Erythroblast (primary cell): ENCODE measurements at regions not wholly inside any gene's neighbourhood (a gene's known extent, or its start where the extent isn't known, plus 50 kb on each side); places are given as distances from the start of the nearest gene placed in this dataset.

Experiments used
- DNase-seq, 2 experiments: peaks; one replicate each; lab custom pipeline; 2025; lab: John Stamatoyannopoulos, UW
- GATA1 ChIP-seq: IDR thresholded peaks from 2 replicates; pipeline ENCODE4 v1.6.1; 2011; ENCODE audit warnings: low read depth, mild to moderate bottlenecking, control low read depth, low read length, moderate library complexity
- POLR2A ChIP-seq: IDR thresholded peaks from 2 replicates; pipeline ENCODE4 v1.6.1; 2011; ENCODE audit warnings: mild to moderate bottlenecking, low read length

- TF ChIP-seq POLR2A = no peak
- no peak for TF ChIP-seq GATA1
- DNase-seq = no peak
Measured at GRCh38 chr18:73768043-73768442, 379.6 kb downstream of the FBXO15 start.

DNA sequence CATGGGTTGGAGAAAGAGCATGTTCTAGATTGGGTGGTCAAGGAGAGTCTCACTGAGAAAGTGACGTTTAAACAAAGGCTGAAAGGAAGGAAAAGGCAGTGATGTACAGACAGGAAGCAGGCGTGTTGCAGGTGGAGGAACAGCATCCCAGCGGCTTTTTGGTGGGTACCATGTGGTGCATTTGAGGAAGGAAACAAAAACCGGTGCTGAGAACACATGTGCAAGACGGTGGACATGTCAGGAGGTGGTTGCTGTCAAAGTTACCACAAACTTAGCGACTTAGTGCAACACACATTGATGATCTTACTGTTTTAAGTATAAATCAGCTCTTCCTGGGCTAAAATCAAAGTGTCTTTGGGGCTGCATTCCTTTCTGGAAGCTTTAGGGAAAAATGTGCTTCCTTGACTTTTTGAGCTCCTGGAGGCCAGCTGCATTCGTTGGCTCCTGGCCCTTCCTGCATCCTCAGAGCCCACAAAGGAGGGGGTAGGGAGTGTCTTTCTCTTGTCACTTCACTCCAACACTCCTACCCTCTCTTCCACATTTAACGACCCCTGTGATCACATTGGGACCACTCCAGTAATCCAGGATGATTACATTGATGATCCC is 380.6 kb downstream of the FBXO15 start:
- TF ChIP-seq POLR2A (no peak), GATA1 (no peak)
- DNase-seq = no peak

GRCh38 chr18:73758446-73758845 is 389.2 kb downstream of the FBXO15 start:
- DNase-seq = no peak
- TF ChIP-seq GATA1 = no peak
- no peak for TF ChIP-seq POLR2A

DNA sequence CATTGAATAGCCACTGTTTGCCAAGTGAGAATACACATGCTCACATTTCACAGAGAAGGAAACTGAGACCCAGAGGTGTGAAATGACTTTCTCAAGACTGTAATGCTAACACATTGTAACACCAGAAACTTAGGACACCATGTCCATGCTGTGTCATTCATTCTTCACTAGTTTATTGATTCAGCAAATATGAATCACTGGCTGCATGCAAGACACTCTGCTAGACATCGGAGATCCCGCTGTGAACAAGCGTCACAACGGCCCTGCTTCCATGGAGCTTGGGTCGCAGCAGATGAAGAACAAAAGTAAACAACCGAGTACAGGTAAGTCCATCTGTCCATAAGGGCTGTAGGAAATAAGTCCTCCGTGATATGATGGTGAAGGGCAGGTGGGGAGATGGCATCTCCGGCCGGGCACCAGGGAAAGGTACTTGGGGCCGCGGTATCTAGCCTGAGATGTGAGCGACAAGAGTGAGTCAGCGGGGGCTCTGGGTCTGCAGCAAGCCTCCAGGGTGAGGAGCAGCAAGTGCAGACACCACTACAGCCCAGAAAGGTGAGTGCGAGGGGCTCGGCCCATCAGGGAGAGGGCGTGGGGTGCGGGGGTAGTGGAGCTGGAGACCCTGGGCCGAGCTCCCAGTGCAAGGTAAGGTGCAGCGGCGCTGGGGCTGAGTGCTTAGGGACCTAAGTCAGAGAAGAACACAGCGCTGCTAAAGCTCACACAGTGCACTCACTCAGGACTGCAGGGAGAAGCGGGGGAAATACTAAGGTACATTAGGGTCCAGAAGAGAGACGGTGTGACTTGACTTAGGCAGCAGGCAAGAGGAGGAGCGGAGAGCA is 391.2 kb downstream of the FBXO15 start:
- no peak for TF ChIP-seq GATA1
- no peak for TF ChIP-seq POLR2A
- DNase-seq = no peak

DNA sequence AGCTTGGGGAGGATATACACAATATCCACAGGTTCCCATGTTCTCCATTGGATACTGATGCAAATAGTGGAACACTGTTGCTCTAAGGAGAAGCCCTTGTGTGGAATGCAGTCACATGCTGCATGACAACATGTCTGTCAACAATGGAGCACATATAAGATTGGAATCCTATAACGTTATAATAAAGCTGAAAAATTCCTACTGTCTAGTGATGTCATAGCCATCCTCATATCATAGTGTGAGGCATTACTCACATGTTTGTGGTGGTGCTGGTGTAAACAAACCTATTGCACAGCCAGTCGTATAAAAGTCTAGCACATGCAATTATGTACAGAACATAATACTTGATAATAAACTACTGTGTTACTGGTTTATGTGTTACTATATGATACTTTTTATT is 394.7 kb downstream of the FBXO15 start:
- TF ChIP-seq GATA1 = no peak
- TF ChIP-seq POLR2A = no peak

DNA sequence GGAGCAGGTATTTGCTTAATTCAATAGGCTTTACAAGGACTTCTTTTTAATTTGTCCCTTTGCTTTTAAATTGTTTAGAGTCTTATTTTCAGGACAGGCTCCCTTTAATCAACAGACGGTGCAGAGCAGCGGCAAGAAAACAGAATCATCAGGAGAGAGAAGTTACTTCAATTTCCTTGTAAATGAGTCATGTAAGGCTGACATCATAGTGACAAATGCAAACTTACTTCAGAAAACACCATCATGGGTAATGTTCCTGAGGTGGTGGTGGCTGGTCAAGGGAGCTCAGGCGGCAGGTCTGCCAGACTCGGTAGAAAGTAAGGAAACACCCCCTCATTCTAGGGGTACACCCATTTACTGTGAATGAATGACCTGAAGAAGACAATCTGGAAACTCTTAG is 395.1 kb downstream of the FBXO15 start:
- no peak for TF ChIP-seq GATA1
- no peak for TF ChIP-seq POLR2A
- DNase-seq = peak in 1 of 2 experiments; percentile 25

More for the DNA sequence above, 394.7 kb downstream of the FBXO15 start:
- no peak for DNase-seq

- DNase-seq = no peak
- TF ChIP-seq POLR2A (no peak), GATA1 (no peak)
Measured at GRCh38 chr18:73750052-73750451, 397.6 kb downstream of the FBXO15 start.

DNA sequence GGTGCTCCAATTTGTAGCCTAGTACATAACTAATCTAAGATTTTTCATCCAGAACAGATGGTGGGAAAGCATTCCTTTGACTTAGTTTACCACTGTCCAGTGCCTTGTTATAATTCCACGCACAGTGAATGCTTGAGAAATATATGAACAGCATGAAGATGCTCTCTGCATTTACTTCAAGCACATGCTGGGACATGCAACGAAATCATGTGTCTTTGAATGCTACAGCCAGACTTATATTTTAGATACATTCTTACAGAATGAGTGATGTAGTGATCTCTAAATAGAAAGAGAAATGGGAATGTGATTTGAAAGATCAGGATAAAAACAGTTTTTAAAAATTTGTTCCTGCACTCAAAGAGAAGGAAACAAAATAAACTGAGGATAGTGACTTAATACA is 398.3 kb downstream of the FBXO15 start:
- TF ChIP-seq GATA1 = no peak
- no peak for TF ChIP-seq POLR2A
- no peak for DNase-seq

DNA sequence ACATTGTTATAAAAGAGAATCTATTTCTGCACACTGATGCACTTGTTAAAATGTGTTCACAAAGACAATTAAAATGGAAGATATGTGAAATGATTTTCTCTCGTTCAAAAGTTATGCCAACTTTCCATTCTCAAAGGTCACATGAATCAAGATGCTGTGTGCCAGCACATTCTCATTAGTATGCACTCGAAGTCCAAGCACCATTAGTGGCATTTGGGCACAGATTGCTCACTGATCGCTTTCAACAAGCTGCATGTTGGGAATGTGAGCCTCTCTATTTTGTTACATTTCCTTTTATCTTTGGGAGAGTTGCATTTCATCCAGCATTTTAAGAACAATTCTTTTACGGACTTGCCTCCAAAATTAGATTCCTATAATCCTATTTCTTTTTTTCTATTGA is 398.9 kb downstream of the FBXO15 start:
- DNase-seq = no peak
- TF ChIP-seq POLR2A (no peak), GATA1 (no peak)

GRCh38 chr18:73746101-73746500 is 401.5 kb downstream of the FBXO15 start:
- TF ChIP-seq GATA1 = no peak
- TF ChIP-seq POLR2A = no peak
- no peak for DNase-seq

DNA sequence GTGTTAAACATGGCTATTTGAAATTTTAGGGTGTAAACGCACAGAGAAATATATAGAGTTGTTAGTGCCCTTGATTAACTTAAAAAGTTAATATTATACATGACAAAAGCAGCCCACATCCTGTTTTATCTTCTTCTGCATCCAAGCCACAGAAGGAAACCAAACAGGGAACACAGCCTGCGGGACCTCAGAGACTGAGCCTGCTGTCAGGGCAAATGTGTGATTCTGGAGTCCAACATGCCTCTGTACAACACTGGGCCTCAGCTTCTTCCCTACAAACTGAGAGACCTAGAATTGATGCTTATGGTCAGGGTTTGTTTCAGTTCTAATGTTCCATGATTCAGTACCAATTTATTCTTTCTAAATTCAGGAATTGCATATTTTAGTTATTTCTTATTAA is 404.7 kb downstream of the FBXO15 start:
- DNase-seq = no peak
- TF ChIP-seq POLR2A (no peak), GATA1 (no peak)

GRCh38 chr18:73741946-73742345 is 405.7 kb downstream of the FBXO15 start:
- no peak for TF ChIP-seq POLR2A
- TF ChIP-seq GATA1 = no peak
- DNase-seq = no peak

GRCh38 chr18:73739098-73739497 is 408.5 kb downstream of the FBXO15 start:
- TF ChIP-seq GATA1 (no peak), POLR2A (no peak)
- no peak for DNase-seq

DNA sequence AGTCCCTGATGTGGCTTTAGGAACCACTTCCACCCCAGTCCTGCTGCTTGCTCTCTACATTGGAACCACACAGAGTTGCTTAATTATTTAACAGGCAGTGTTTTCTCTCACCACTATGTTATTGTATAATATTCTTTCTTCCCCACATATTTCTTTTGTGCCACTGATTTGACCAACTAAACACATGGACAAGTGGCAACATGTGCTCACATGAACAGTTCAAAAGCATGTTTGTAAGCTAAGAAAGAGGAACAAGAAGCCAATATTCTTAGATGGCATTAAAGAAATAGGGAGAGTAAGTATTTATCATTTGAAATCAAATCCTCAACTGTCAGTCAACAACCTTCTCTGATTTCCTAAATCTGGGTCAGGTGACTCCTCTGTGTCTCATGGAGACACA is 409.6 kb downstream of the FBXO15 start:
- DNase-seq = no peak
- TF ChIP-seq GATA1 = no peak
- no peak for TF ChIP-seq POLR2A

GRCh38 chr18:73735836-73736235 is 411.8 kb downstream of the FBXO15 start:
- TF ChIP-seq POLR2A (no peak), GATA1 (no peak)
- DNase-seq = no peak
